ENCODE measurements at regions not wholly inside any gene's neighbourhood (a gene's known extent, or its start where the extent isn't known, plus 50 kb on each side); places are given as distances from the start of the nearest gene placed in this dataset.

GRCh38 chr13:83992566-83993358 lies 110.5 kb upstream of the SLITRK1 start:
- no peak for ATAC-seq
- intact Hi-C loops (cut with DNase I), result no loop called here
- DNase-seq, result no peak
- Histone ChIP-seq H3K36me3 (no peaks in the 10 kb centered on the region), H3K27ac (no peak overlapping the region), H3K9me3 (no peaks in the 10 kb centered on the region), H3K27me3 (no peaks in the 10 kb centered on the region), H3K4me1 (no peaks in the 10 kb centered on the region), H3K4me3 (no peak overlapping the region)
- no peak for TF ChIP-seq CTCF (IDR thresholded peaks at IDR 0.05)
- 79 to 85% methylated on average over 13 of the region's 13 CpGs for WGBS, 2 donors

GRCh38 chr13:83987394-83987793 lies 105.1 kb upstream of the SLITRK1 start:
- H3K27me3 ChIP-seq, result no peaks in the 10 kb centered on the region
- no peak overlapping the region for H3K4me3 ChIP-seq
- H3K27ac ChIP-seq, result no peak overlapping the region
- H3K4me1 ChIP-seq, result no peaks in the 10 kb centered on the region
- no peaks in the 10 kb centered on the region for H3K36me3 ChIP-seq
- DNase-seq, result no peak
- ATAC-seq, result no peak
- H3K9me3 ChIP-seq, result peaks cover 0 to 3% (median 0%) of the 10 kb centered on the region in 11 donors
- intact Hi-C loops (cut with DNase I), result no loop called here
- TF ChIP-seq CTCF (IDR thresholded peaks at IDR 0.05), result no peak
- WGBS, 2 donors, result 86 to 89% methylated on average over 1 of the region's 1 CpG

GRCh38 chr13:83984793-83985192 lies 102.5 kb upstream of the SLITRK1 start:
- H3K27me3 ChIP-seq, result no peaks in the 10 kb centered on the region
- TF ChIP-seq CTCF (IDR thresholded peaks at IDR 0.05), result no peak
- intact Hi-C loops (cut with DNase I), result no loop called here
- peaks cover 0 to 3% (median 0%) of the 10 kb centered on the region in 11 donors for H3K9me3 ChIP-seq
- no peaks in the 10 kb centered on the region for H3K36me3 ChIP-seq
- WGBS, 2 donors, result 27 to 32% methylated on average over 1 of the region's 1 CpG
- no peak overlapping the region for H3K27ac ChIP-seq
- H3K4me1 ChIP-seq, result no peaks in the 10 kb centered on the region
- no peak overlapping the region for H3K4me3 ChIP-seq
- ATAC-seq, result no peak
- DNase-seq, result no peak

- H3K9me3 ChIP-seq, result peaks cover 0 to 3% (median 0%) of the 10 kb centered on the region in 11 donors
- DNase-seq (no peak), ATAC-seq (no peak)
- H3K27ac ChIP-seq, result no peak overlapping the region
- H3K4me1 ChIP-seq, result no peaks in the 10 kb centered on the region
- no peaks in the 10 kb centered on the region for H3K27me3 ChIP-seq
- intact Hi-C loops (cut with DNase I), result no loop called here
- TF ChIP-seq CTCF (IDR thresholded peaks at IDR 0.05), result no peak
- no peaks in the 10 kb centered on the region for H3K36me3 ChIP-seq
- H3K4me3 ChIP-seq, result no peak overlapping the region
- 64 to 65% methylated on average over 5 of the region's 5 CpGs for WGBS, 2 donors
Measured at GRCh38 chr13:83980331-83980730, 98.1 kb upstream of the SLITRK1 start.
